Ascending aorta (tissue), 2 donors: ENCODE measurements at regions not wholly inside any gene's neighbourhood (a gene's known extent, or its start where the extent isn't known, plus 50 kb on each side); places are given as distances from the start of the nearest gene placed in this dataset.

Experiments used
- DNase-seq, 2 donors: peaks; one replicate each; pipeline ENCODE4 v3.0.0-alpha.2; 2019; ENCODE audit warnings: low spot score in 2 of 2
- H3K27ac ChIP-seq, 2 donors: fragments of 200-600 bp; sonication (generic); one replicate each; pipeline ENCODE4 v1.5.1; 2016 to 2017; ENCODE audit warnings: mild to moderate bottlenecking in 1 of 2
- H3K27me3 ChIP-seq: fragments of 200-600 bp; sonication (generic); one replicate; pipeline ENCODE4 v1.5.1; 2017
- H3K36me3 ChIP-seq, 2 donors: fragments of 200-600 bp; sonication (generic); one replicate each; pipeline ENCODE4 v1.5.1; 2016
- H3K4me1 ChIP-seq, 2 donors: fragments of 200-600 bp; sonication (generic); one replicate each; pipeline ENCODE4 v1.5.1; 2016 to 2017; ENCODE audit warnings: mild to moderate bottlenecking in 1 of 2
- H3K4me3 ChIP-seq, 2 donors: fragments of 200-600 bp; sonication (generic); one replicate each; pipeline ENCODE4 v1.5.1; 2016 to 2017; ENCODE audit warnings: mild to moderate bottlenecking in 1 of 2
- H3K9me3 ChIP-seq, 2 donors: fragments of 200-600 bp; sonication (generic); one replicate each; pipeline ENCODE4 v1.5.1; 2016
- CTCF ChIP-seq, 3 experiments: fragments of 200-600 bp in 2 of 3; fragments of 450-650 bp in 1 of 3; sonication (generic) in 2 of 3; IDR thresholded peaks; one replicate each; pipeline ENCODE4 v1.5.1; 2016 to 2019; ENCODE audit warnings: antibody characterized with exemption in 3 of 3, mild to moderate bottlenecking in 1 of 3, moderate library complexity in 1 of 3
- intact Hi-C: fragments of 100-400 bp; cut with DNase I; formaldehyde crosslinking; loops from one replicate; pipeline ENCODE4 v1.15.1; 2023

GRCh38 chr2:200725596-200725995 is 86.1 kb upstream of the BZW1 start:
- DNase-seq = no peak
- no peak for TF ChIP-seq CTCF (IDR thresholded peaks at IDR 0.05)
- Histone ChIP-seq H3K4me1 (no peaks in the 10 kb centered on the region), H3K4me3 (no peak overlapping the region), H3K36me3 (no peaks in the 10 kb centered on the region), H3K27ac (no peak overlapping the region), H3K9me3 (no peaks in the 10 kb centered on the region), H3K27me3 (no peaks in the 10 kb centered on the region)
- intact Hi-C loops = no loop called here

GRCh38 chr2:200728630-200729029 is 83.1 kb upstream of the BZW1 start:
- Histone ChIP-seq H3K36me3 (no peaks in the 10 kb centered on the region), H3K4me1 (no peaks in the 10 kb centered on the region), H3K9me3 (no peaks in the 10 kb centered on the region), H3K27ac (no peak overlapping the region), H3K4me3 (no peak overlapping the region), H3K27me3 (no peaks in the 10 kb centered on the region)
- no peak for DNase-seq
- no peak for TF ChIP-seq CTCF (IDR thresholded peaks at IDR 0.05)
- intact Hi-C loops = no loop called here

- Histone ChIP-seq H3K27me3 (no peaks in the 10 kb centered on the region), H3K9me3 (no peaks in the 10 kb centered on the region), H3K4me3 (no peak overlapping the region), H3K4me1 (no peaks in the 10 kb centered on the region), H3K27ac (no peak overlapping the region), H3K36me3 (no peaks in the 10 kb centered on the region)
- intact Hi-C loops = no loop called here
- TF ChIP-seq CTCF (IDR thresholded peaks at IDR 0.05) = no peak
- no peak for DNase-seq
These were observed 81.4 kb upstream of the BZW1 start for GRCh38 chr2:200730302-200730701.

- no peaks in the 10 kb centered on the region for H3K27me3 ChIP-seq
- intact Hi-C loops = no loop called here
- TF ChIP-seq CTCF (IDR thresholded peaks at IDR 0.05) = no peak
- no peak overlapping the region for H3K4me3 ChIP-seq
- H3K36me3 ChIP-seq = no peaks in the 10 kb centered on the region
- H3K4me1 ChIP-seq = no peaks in the 10 kb centered on the region
- no peak overlapping the region for H3K27ac ChIP-seq
- no peaks in the 10 kb centered on the region for H3K9me3 ChIP-seq
- DNase-seq = no peak
These were observed 80.8 kb upstream of the BZW1 start for GRCh38 chr2:200730960-200731359.

- no peaks in the 10 kb centered on the region for H3K36me3 ChIP-seq
- H3K27me3 ChIP-seq = no peaks in the 10 kb centered on the region
- TF ChIP-seq CTCF (IDR thresholded peaks at IDR 0.05) = no peak
- peaks cover 0 to 3% of the 10 kb centered on the region in 2 donors for H3K4me1 ChIP-seq
- H3K4me3 ChIP-seq = no peak overlapping the region
- intact Hi-C loops = no loop called here
- DNase-seq = no peak
- no peak overlapping the region for H3K27ac ChIP-seq
- no peaks in the 10 kb centered on the region for H3K9me3 ChIP-seq
These were observed 78.8 kb upstream of the BZW1 start for GRCh38 chr2:200732866-200733265.

GRCh38 chr2:200733713-200734198 is 78.0 kb upstream of the BZW1 start:
- intact Hi-C loops = no loop called here

More at GRCh38 chr2:200733713-200734198, 78.0 kb upstream of the BZW1 start:
- TF ChIP-seq CTCF (IDR thresholded peaks at IDR 0.05) = no peak
- H3K27me3 ChIP-seq = no peaks in the 10 kb centered on the region
- H3K4me3 ChIP-seq = no peak overlapping the region
- H3K9me3 ChIP-seq = no peaks in the 10 kb centered on the region
- H3K27ac ChIP-seq = no peak overlapping the region
- H3K4me1 ChIP-seq = peaks cover 0 to 3% of the 10 kb centered on the region in 2 donors
- no peaks in the 10 kb centered on the region for H3K36me3 ChIP-seq
- DNase-seq = no peak
